KBM-7 (cell line): ENCODE measurements at regions not wholly inside any gene's neighbourhood (a gene's known extent, or its start where the extent isn't known, plus 50 kb on each side); places are given as distances from the start of the nearest gene placed in this dataset.

ENCODE experiments used
- DNase-seq: peaks from one replicate; pipeline ENCODE4 v3.0.0-alpha.2; 2015
- in situ Hi-C: fragments of 300-500 bp; cut with MboI; formaldehyde crosslinking; loops from 2 replicates; pipeline ENCODE4 v1.14.3; 2020; ENCODE audit warnings: low sequenced_read_pairs, low pct_unique_long_range_greater_than_20kb, mixed read lengths

- DNase-seq, result no peak
- in situ Hi-C loops, result no loop called here
These were observed 88.0 kb upstream of the TNS3 start for GRCh38 chr7:47669901-47670384.

DNA sequence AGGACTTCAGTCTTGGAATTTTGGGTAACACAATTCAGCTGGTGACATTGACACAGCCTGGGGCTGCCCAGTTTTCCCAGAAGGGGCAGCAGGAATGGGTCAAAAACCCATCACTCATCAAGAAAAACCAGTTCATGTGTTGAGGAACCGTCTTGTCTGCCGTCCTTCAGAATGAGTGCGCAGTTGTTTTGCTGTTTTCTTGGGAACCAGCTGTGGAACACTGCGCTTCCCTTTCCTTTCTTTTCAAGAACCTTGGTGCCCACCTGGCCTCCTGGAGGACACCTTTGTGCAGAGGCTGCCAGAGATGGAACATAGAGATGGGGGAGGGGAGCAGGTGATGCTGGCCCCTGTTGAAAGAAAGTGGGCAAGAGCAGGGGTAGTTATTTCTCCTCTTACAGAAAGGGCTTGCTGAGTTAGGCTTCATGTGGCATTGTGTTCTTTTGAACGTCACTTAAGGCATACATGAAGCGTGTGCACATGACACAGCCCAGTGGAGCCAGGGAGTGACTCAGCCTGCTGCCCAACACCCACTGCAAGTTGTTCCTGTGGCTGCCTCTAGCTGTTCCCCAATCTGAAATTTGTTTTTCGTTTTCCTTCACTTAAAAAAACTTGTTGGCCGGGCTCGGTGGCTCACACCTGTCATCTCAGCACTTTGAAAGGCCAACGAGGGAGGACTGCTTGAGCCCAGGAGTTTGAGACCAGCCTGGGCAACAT is 87.4 kb upstream of the TNS3 start:
- in situ Hi-C loops, result no loop called here
- peak; percentile 87 for DNase-seq

DNA sequence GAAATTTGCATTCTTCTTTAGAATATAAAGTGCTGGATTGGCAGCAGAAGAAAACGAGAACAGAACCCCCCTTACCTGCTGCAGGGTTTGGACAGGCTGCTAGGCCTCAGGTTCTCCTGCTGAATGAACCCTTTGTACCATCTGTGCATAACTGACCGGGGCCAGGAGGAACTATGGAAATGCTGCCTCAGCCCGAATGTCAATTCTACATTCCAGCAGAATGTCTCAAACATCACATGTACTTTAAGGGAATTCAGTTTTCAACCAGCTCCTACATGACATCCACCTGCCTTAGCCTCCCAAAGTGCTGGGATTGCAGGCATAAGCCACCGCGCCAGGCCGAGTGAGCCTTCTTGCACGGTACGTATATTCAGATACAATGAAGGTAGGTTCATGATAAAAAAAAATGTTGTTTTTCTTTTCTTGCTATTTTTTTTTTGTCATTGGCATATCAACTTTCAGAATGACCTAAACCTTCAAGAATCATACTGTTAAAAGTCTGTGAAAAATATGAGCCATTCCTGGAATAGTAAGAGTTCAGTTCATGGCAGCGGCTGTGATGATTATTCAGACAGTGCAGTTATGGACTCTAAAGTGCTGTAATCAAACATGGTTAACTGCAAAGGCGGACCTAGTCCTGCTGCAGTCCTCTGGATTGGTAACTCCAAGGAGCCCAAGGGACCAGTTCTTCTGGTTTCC is 84.4 kb upstream of the TNS3 start:
- DNase-seq, result no peak
- in situ Hi-C loops, result no loop called here

DNA sequence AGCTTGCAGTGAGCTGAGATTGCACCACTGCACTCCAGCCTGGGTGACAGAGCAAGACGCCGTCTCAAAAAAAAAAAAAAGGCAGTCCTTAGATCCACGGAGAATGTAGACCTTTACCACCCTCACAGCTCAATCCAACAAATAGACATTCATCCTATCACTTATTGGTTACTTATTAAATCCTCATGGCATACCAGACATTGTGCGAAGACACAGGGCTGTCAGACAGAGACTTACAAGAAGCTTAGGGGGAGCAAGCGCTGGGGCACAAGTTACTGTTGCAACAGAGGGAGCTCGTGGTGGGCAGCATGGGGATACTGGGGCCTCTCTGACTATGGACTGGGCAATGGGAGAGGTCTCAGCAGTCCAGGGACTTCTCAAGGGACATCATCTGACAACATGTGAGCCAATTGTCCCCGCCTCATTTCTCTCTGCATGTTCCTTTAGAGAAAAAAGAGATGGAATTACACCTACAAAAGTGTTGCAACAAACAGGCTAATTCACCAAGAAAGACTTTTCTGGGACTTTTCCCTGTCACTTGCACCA is 82.8 kb upstream of the TNS3 start:
- in situ Hi-C loops, result no loop called here
- DNase-seq, result no peak

- in situ Hi-C loops, result no loop called here
- no peak for DNase-seq
These were observed 81.9 kb upstream of the TNS3 start for GRCh38 chr7:47663851-47664250.

- DNase-seq, result no peak
- in situ Hi-C loops, result no loop called here
These were observed 81.3 kb upstream of the TNS3 start for GRCh38 chr7:47663213-47663612.

DNA sequence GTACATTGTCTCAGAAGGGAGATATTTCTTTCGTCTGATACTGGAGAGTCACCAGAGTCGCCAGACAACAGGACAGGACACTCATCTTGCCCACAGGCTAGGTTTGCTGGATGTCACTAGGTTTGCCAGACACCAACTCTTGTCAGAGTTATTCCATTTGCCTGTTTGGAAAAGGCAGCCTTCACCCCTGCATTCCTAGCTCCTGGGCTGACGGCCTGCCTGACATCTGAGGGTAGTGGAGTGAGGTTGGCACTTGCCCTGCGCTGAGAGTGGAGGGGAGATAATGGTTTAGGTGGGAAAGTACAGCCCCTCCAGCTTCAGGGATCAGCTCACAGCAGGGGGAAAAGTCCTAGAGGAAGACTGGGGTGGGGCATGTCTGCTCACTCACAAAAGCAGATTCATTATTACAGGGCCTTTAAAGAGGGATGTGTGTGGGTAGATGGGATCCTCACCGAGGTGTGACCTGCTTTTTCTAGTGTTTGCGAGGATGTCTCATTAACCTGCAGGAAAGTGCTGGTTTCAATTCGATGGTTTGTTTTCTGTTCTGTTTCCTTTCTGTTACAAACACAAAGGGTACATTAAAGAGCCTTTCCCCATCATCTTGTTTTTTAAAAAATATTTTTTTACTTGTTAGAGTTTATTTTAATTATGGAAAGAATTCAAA is 79.3 kb upstream of the TNS3 start:
- in situ Hi-C loops, result no loop called here
- no peak for DNase-seq

- in situ Hi-C loops, result no loop called here
These were observed 78.0 kb upstream of the TNS3 start for GRCh38 chr7:47659664-47660462.

GRCh38 chr7:47658886-47659635 is 77.2 kb upstream of the TNS3 start:
- no peak for DNase-seq
- in situ Hi-C loops, result no loop called here

More at GRCh38 chr7:47659664-47660462, 78.0 kb upstream of the TNS3 start:
- no peak for DNase-seq

- in situ Hi-C loops, result no loop called here
- no peak for DNase-seq
These were observed 75.2 kb upstream of the TNS3 start for GRCh38 chr7:47657126-47657525.

GRCh38 chr7:47654672-47655298 is 72.9 kb upstream of the TNS3 start:
- in situ Hi-C loops, result no loop called here
- DNase-seq, result no peak

DNA sequence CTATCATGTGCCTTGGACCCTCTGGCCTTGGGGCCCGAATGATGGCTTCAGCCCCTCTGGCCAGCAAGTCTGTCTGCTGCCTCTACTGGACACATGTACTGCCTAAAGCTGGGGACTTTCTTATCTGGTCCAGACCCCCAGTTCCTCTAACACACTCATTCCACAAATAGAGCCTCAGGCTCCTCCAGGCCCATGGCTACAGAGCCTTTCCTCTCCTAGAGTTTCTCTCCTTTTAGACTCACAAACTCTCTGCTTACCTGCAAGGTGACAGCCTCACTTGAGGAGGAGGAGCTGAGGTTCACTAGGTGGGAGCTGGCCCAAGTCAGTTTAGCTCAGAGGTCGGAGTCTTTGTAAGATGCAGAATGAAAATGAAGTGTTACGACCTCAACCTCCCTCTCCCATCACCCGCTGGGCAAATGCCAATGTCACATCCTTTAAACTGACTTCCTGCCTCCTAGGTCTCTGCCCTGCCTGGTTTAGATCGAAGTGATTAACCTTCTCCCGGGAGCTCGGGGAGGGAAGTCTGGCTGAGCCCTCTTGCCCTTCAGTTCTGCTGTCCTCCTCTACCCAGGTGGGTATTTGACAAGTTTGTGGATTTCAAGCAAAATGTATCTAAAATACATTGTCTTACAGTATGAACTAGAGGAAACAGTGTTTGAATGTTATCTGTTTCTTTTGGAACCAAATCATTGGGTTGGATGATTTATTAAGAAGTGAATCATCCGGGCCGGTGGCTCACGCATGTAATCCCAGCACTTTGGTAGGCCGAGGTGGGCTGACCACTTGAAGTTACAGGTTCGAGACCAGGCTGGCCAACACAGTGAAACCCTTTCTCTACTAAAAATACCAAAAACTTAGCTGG is 71.9 kb upstream of the TNS3 start:
- no peak for DNase-seq
- in situ Hi-C loops, result no loop called here

GRCh38 chr7:47652591-47652990 is 70.7 kb upstream of the TNS3 start:
- in situ Hi-C loops, result no loop called here

GRCh38 chr7:47651355-47652317 is 69.7 kb upstream of the TNS3 start:
- in situ Hi-C loops, result no loop called here
- no peak for DNase-seq

More at GRCh38 chr7:47652591-47652990, 70.7 kb upstream of the TNS3 start:
- no peak for DNase-seq

DNA sequence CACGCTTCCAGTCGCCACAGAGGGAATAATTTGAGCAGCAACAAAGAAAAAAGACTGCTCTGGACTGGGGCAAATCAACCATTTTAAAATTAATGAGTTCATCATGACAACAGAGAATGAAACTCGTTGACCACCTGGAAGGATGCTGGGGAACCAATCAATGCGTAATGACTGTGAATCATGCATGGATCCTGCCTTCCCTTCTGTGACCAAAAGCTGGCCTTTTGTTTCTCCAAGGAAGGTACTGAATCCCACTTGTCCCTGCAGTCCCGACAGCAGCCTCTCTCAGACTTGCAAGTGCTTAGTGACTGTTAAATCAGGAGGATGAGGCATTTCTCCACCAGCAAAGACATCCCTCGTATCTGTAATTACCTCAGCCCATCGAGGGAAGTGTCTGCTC is 68.0 kb upstream of the TNS3 start:
- in situ Hi-C loops, result no loop called here
- DNase-seq, result no peak

- in situ Hi-C loops, result no loop called here
- no peak for DNase-seq
These were observed 66.5 kb upstream of the TNS3 start for GRCh38 chr7:47648275-47648925.
